HT-29 (cell line): ENCODE measurements at regions not wholly inside any gene's neighbourhood (a gene's known extent, or its start where the extent isn't known, plus 50 kb on each side); places are given as distances from the start of the nearest gene placed in this dataset.

Experiments
- DNase-seq: peaks from one replicate; pipeline ENCODE4 v3.0.0-alpha.2; 2015; ENCODE audit warnings: low spot score

DNA sequence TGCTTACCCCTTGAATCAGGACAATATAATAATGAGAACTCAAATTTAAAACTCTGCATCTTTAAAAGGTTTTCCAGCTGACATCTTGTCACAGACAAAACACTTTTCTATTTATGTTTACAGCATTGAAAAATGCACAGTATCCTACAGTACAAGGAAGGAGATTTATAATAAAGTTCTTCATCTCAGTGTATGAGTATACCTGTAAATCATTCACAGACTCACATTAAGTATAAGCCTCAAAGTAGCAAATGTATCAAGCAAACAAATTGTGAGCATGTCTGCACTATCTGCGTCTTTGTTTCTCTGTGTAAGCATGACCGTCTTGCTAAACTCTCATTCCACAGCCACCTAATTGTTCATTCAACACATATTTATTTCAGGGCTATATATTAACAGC lies 52.8 kb downstream of the PPP1R2C start:
- DNase-seq: peak; percentile 12

DNA sequence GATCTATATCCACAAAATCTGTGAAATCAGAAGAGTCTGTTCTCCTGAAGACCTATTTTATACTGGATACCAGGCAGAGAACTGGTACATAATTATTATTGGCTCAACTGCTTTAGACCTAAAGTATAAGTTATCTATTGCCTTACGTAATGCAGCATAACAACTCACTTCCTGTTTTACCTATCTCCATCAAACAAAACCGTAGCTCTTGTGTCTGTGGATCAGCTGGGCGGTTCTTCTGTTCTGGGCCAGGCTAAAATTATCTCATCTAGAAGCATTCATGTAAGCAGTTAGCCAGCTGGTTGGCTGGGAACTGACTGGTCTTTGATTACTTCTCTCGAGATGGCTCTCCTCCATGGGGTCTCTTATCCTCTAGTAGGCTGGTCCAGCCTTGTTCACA lies 57.8 kb downstream of the PPP1R2C start:
- no peak for DNase-seq

DNA sequence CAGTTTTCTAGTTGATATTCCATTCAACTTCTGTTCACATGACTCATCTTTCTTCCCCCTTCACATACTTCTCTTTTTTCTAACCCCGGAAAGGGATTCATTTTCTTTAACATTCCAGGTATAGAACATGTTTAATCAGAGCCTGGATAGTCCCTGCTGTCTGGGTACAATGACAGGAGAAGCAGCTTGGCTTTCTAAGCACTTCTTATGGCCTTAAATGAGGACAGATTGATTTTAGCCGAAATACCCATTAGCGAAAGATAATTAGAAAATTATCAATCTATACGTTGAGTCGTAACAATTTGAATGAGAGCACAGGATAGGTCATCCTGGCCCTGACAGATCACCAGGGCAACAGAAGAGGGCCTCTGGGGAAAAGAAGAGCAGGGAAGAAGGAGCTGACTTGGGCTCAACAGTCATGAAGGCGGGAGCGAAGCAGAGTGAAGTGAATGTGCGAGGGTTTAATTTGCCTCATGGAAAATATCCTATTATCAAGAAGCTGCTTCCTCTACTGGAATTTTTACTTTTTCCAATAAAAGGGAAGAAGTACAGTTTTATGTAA lies 62.2 kb downstream of the PPP1R2C start:
- no peak for DNase-seq

DNA sequence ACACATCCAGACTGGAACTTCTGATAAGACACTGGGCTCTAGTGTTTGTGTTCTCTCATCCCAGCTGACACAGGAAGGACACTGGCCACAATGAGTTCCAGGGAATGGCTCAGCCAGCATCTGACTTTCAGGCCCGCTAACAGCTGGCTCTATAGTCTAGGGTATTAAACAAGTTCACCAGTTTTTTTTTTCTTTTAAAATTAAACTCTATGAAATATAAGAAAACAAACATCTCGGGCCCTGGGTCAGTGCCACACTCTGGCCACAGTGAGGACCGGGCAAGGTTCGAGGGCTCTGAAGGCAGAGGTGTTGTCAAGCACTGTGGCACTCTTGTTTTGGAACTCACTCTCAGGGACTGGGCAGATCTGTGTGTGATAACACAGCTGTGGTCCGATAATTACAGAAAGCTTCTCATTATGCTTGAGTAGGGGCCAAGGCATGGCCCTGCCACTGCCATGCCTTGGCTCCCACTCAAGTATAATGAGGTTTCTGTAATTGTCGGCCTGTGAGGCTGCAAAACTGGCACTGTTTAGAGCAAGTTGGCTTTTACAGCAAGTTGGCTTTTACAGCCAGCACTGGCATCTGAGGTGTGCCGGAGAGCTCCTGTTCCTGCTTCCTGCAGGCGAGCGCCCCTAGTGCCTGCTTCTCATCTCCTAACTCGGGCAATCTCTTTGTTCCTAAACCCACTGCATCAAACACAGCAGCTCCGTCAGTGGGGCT lies 62.8 kb downstream of the PPP1R2C start:
- peak; percentile 69 for DNase-seq

DNA sequence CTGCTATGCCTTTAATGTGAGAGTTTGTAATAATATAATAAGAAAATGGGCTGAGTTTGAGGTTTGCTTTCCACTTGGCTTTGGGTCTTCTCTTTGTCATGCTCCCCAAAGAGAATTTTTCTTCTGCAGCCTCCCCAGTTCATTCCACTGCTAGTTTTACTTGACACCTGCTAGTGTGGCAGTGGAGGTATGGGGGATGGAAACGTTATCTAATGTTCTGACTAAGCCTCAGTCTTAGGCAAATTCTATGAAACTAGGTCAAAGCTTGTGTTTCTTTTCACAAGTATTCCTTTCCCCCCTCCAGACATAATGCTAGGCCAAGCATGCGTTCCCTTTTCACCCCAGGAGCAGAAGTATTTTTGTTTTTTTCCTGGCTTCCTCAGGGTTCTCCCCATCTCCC lies 67.5 kb downstream of the PPP1R2C start:
- DNase-seq: no peak

DNA sequence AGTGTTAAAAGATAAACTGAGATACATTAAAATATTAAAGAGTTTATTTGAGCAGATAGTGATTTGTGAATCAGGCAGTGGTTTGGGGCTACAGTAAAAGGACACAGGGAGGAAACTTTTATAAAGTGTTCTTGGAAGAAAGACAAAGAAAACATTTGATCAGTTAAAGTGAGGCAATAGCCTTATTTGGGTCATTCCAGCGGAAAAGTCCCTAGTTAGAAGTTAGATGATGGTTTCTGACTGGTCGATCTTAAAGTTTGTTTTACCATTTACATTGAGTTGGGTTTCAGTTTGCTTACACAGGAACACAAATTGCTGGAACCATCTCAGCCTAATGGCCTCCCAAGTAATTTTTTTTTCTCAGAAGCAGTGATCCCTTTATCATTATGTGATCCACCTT lies 69.7 kb downstream of the PPP1R2C start:
- no peak for DNase-seq

DNA sequence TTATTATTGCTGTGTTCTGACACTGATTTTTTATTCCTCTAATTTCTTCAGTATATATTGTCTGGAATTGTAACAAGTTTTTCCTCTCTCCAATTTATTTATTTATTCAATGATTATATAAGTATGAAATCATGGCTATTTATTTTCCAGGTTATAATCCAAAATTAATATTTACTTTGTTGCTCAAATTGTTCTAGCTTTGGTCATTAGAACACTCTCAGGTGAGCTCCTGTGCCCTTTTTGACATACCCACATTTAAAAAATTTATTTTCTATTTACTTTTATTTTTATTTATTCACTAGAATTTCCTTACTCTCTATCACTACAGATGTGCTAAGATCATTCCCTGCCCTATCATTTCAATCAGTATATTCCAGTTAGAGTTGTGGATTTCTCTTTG lies 70.2 kb downstream of the PPP1R2C start:
- DNase-seq: no peak

DNA sequence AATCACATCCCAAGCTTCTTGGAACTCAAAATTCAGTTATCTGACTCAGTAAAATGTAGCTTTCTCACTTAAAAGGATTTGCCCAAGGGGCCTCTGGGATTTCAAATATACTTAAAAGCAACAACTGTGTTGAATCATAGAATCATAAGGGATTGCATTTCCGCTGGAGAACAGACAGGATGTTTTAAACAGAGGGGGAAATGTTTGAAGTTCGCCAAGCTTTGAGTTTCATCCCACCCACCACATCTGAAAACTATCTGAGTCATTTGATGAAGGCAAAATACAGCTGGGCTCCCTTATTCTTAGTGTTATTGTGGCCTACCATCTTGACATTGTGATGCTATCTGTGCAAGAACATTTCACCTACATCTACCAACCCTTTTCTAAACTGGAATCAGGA lies 73.5 kb downstream of the PPP1R2C start:
- DNase-seq: no peak

DNA sequence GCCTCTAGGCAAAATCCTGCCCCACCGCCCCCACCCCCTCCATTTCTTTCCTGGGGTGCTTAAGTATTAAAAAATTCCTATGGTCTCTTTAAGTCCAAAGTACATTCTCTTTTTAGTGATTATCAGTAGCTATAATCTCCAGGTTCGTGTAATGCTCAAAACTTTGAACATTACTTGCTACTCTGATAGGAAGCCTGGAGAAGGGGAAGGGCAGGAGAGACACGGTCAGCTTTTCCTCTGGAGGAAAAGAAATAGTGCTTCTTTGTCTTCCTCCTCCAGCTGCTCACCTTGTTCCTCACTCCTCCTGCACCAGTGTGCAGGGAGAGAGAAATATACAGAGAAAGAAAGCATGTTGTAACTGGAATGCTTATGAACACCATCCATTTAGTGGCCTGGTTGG lies 80.4 kb downstream of the PPP1R2C start:
- DNase-seq: peak; percentile 56

DNA sequence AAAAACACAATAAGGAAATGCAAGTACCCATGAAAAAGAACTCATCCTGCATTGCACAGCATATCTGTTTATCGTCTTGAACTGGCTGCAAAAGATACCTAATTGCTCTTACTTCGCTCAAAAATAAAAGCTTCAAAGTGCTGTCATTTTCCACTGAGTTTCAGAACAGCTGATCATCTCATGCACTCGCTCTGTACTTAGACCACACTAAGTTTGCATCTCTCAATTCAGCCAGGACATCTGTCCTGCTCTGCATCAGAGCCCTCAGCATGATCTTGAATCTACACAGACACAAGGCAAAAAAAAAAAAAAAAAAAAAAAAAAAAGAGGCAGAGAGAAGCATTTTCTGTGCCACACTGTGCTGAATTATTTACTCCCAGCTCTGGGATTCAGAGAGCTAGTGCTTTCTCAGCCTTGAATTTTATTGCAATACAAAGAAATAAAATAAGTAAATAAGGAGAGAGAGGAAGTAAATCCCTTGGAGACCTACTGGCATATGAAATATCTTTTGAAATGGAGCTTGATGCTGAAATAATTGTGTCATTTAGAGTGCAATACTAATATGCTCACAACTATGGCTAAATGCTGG lies 81.3 kb downstream of the PPP1R2C start:
- DNase-seq: no peak

DNA sequence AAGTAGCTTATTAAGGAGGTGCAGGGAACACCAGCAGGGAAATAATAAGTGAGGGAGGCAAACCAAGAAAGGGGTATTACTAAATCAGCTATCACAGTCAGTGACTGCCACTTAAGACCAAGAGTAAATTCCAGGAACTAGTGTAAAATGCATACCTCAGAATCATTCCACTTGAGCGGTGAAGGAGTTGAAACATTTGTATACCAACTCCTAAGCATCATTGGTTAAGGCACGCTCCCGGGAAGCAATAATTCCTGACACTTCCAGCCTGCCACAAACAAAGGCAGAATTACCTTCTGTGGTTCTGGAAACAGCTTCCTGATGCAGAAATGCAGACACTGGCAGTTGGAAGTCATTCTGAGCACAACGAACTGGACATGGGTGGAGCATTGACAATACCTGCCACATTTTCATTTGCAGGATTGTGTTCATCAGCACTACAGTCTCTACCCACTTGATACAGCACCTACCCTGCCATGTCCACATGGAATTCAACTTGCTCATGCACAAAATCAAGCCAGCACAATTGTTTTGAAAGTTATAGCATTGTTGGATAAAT lies 82.1 kb downstream of the PPP1R2C start:
- DNase-seq: no peak

DNA sequence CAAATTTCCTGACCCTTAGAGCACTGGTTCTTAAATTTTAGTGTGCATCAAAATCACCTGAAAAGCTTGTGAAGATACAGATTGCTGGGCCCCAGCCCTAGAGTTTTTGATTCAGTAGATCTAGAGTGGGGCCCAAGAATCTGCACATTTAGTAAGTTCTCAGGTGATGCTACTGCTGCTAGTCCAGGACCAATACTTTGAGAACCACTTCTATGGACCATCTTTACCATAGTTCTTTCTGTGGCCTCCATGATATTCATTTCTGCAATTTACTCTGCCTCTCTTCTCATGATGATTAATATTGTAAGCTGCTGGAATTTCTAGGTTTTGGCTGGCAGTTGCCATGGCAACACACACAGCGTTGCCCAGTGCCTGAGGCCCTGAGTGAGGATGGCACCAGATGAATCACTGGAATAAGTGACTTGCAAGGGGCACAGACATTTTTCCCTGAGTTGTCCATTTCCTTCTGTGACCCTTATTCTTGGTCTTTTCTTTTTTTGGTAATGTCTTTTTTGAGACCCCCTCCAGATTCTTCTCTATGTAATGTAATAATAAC lies 83.6 kb downstream of the PPP1R2C start:
- no peak for DNase-seq

DNA sequence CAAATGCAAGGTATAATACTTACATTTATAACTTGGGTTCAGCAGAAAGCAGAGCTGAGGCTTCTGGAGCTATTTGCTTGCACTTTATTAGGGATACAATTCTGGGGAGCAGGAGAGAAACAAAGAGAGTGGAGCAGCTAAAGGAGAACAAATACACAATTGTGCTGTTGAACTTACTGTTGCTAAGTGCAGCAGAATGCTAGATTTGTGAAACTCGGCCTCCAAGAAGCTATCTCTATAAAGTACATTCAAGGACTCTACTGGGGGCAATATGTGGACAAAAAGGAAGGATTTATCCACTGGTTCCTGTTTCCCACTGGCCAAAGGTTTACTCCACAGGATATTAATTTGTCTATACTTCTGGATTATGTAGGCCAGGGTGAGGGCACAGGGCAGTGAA lies 86.8 kb downstream of the PPP1R2C start:
- DNase-seq: no peak

DNA sequence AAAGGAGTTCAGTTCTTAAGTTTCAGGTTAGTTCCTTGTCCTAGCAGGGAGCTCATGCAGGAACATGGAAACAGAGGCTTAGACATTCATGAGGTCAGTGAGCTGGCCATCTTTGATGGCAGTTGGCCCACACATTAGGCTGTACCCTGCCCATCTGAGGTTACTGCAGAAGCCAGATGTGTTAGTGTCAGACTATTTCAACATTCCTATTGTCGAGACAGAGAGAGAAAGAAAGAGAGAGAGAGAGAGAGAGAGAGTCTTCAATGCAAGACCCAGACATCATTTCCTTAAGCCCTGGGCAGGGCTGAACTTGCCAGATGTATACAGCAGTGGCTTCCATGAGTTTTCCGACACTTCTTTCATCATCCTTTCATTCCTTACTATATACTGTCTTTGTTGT lies 91.3 kb downstream of the PPP1R2C start:
- no peak for DNase-seq

DNA sequence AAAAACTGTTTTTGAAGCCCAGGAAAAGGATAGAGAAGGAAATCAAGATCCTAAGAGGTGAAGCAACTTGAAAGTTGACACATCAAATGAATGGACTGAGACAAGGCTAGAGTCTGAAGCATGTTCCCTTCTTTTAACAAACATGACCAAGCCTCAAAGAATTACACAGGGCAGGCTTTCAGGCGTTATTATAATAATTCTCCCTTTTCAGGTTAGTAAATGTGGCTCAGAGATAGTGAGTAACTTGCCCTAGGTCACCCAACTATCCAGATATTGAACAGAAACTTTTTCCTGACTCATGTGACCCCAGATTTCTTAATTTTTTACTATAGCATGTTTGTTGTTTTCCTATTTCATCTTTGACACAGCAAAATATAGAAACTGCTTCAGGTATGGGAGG lies 91.7 kb downstream of the PPP1R2C start:
- DNase-seq: no peak

DNA sequence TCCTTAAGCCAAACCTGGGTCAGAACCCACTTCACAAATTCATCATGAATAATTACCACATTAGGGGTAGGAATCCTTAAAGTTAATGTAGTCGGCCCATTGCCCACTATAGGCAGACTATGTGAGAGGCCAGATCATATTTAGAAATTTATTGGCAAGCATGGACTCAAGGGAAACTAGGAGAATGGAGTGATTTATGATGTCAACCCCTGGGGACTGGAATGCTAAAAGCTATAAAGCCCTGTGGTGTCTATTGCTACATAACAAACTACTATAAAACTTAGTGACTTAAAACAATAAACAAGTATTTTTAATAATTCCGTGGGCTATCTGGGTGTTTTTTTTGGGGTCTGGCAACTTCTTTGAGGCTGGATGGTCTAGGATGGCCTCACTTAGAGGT lies 93.9 kb downstream of the PPP1R2C start:
- DNase-seq: no peak

DNA sequence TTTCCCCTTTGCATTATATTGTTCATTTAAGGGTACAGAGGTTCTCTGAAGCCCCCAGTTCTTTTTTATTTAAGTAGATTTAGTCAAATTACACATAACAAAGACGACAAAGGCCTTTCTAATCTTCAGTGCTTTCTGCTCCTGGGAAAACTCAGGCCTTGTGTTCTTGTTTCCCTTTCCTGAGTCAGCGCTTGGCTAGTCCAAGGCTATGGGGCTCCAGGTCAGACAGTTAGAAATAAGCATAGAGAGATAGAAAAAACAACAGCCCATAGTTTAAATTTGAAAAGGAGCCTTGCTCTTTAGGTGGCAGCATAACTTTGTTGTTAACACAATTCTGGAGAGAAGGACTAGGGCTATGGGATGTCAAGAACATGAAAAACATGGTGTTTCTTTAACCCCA lies 97.3 kb downstream of the PPP1R2C start:
- DNase-seq: peak; percentile 33

DNA sequence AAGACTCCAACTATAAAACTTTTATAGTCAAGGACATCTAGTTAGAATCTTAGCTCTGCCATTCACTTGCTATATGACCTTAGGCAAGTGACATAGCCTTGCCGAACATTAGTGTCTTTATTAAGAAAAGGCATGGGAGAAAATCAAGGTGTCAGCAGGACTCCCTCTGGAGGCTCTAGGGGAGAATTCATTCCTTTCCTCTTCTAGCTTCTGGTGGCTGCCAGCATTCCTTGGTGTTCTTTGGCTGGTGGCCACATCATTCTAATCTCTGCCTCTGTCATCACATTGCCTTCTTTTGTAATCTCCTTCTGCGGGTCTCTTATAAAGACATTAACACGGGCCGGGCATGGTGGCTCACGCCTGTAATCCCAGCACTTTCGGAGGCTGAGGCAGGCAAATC lies 99.8 kb downstream of the PPP1R2C start:
- DNase-seq: peak; percentile 69

DNA sequence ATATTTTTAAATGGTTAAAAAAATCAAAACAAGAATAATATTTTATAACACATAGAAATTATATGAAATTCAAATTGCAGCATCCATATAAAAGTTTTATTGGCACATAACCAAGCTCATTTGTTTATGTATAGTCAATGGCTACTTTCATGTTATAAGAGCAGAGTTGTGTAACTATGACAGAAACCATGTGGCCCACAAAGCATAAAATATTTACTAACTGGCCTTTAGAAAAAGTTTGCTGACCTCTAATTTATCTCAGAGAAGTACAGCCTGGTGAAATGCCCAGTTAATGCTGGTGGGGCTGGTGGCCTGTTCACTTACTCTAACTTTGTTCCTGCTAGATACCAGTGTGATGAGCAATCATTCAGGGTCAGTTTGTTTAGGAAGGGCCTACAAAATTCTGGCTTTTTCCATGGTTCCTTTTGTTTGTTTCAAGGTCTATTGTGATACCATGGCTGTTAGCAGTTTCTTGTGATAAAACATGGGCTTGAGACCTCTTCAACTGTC lies 104.6 kb downstream of the PPP1R2C start:
- DNase-seq: no peak

DNA sequence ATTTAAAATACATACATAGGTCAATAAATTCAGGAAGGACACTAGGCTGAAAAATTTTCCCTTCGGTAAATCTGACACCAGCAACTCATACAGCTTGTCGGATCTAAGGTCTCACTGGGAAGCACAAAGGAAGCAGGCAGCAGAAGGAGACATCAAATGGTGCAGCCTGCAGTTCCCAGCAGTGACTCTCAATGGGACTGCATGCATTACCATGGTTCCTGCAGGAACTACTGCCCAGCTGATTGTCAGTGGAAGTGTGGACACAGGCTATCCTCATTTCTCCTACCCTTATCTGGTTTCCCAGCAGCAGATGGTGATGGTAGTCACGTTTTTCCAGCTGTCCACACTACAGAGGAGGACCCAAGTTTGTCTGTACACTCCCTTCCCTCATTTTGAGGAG lies 113.3 kb downstream of the PPP1R2C start:
- DNase-seq: no peak

DNA sequence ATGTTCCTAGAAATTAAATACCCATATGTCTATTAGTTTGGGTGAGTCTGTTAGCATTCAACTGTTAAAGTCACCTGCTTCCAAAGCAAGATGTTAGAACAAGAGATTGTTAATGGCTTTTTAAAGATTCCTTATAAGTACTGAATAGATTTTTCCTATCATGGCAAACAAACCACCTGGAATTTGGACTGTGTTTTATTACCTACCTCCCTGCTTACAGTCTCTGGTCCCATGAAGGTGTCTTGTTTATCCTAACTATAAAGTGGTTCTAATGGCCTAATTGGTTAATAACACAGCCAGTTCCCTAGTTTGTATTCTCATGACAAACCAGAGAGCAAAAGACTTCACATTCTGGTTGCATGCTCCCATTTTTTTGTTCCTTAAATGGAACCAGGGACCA lies 149.5 kb downstream of the PPP1R2C start:
- no peak for DNase-seq

DNA sequence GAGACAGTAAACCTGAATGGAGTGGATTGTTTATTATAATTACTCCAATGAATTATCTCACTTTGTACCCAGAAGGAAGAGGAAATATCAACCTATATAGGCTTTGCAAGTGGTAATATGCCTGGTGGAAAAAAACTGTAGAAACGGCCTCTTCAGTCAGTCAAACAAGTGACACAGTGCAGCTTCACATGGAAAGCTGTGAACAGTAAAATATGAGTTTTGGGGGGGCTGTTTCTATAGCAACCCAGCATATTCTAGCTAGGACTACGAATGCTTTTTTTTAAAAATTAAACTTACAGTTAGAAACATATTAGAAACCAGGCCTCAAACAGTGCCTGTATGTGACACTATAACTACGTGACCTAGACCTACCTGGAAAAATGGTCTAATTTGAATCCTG lies 150.1 kb downstream of the PPP1R2C start:
- DNase-seq: no peak

DNA sequence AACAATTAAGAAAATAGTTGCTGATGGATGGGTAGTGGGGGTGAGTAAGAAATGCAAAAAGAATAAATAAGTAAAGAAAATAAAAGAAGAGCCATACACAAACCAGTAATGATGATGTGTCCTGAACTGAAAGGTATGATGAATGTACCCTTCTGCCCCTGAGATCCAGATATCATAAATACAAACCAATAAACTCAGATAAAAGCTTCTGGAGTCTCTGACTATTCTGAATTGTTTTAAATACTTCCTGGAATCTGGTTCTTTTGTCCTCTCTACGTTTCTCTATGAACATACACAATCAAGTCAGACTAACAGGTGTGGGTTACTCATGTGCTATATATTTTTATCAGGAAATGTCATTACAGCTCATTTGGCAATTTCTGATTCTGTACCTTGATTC lies 153.4 kb downstream of the PPP1R2C start:
- no peak for DNase-seq
